ENCODE measurements at regions not wholly inside any gene's neighbourhood (a gene's known extent, or its start where the extent isn't known, plus 50 kb on each side); places are given as distances from the start of the nearest gene placed in this dataset.

DNA sequence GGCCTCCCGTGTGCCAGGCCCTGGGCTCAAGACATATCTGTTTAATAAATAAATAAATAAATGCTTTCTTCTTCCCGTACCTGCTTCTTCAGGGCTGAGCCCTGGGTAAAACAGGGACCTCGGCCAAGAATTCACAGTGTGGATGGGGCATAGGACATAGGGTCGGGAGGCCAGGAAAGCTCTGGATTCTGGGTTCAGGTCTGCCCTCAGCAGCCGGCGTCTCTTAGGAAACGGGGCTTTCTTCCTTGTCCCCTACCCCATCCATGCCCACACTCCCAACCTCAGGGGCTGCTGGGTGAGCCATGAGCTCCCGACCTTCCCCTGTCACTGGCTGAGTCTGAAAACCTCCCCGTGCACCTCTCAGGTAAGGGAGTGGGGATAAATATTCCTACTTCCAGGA lies 55.7 kb upstream of the ALX4 start:
- TF ChIP-seq, protein P1, sequence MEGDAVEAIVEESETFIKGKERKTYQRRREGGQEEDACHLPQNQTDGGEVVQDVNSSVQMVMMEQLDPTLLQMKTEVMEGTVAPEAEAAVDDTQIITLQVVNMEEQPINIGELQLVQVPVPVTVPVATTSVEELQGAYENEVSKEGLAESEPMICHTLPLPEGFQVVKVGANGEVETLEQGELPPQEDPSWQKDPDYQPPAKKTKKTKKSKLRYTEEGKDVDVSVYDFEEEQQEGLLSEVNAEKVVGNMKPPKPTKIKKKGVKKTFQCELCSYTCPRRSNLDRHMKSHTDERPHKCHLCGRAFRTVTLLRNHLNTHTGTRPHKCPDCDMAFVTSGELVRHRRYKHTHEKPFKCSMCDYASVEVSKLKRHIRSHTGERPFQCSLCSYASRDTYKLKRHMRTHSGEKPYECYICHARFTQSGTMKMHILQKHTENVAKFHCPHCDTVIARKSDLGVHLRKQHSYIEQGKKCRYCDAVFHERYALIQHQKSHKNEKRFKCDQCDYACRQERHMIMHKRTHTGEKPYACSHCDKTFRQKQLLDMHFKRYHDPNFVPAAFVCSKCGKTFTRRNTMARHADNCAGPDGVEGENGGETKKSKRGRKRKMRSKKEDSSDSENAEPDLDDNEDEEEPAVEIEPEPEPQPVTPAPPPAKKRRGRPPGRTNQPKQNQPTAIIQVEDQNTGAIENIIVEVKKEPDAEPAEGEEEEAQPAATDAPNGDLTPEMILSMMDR (CRISPR knock-in tag; IDR thresholded peaks at IDR 0.05), result no peak
- no peak for TF ChIP-seq ATF7-NPFF (CRISPR knock-in tag; IDR thresholded peaks at IDR 0.05; ENCODE audit: low read depth)
- no peak for TF ChIP-seq ZIK1 (CRISPR knock-in tag; IDR thresholded peaks at IDR 0.05; ENCODE audit: borderline replicate concordance, low read depth)
- TF ChIP-seq EZH2 (conservative IDR thresholded peaks at IDR 0.05; ENCODE audit: low read depth, low read length), result no peak
- TF ChIP-seq, protein P2, sequence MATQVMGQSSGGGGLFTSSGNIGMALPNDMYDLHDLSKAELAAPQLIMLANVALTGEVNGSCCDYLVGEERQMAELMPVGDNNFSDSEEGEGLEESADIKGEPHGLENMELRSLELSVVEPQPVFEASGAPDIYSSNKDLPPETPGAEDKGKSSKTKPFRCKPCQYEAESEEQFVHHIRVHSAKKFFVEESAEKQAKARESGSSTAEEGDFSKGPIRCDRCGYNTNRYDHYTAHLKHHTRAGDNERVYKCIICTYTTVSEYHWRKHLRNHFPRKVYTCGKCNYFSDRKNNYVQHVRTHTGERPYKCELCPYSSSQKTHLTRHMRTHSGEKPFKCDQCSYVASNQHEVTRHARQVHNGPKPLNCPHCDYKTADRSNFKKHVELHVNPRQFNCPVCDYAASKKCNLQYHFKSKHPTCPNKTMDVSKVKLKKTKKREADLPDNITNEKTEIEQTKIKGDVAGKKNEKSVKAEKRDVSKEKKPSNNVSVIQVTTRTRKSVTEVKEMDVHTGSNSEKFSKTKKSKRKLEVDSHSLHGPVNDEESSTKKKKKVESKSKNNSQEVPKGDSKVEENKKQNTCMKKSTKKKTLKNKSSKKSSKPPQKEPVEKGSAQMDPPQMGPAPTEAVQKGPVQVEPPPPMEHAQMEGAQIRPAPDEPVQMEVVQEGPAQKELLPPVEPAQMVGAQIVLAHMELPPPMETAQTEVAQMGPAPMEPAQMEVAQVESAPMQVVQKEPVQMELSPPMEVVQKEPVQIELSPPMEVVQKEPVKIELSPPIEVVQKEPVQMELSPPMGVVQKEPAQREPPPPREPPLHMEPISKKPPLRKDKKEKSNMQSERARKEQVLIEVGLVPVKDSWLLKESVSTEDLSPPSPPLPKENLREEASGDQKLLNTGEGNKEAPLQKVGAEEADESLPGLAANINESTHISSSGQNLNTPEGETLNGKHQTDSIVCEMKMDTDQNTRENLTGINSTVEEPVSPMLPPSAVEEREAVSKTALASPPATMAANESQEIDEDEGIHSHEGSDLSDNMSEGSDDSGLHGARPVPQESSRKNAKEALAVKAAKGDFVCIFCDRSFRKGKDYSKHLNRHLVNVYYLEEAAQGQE (IDR thresholded peaks at IDR 0.05; ENCODE audit: borderline replicate concordance in 1 of 2, low read depth in 1 of 2, low read length in 2 of 2), result no peak
- TF ChIP-seq, protein P3, sequence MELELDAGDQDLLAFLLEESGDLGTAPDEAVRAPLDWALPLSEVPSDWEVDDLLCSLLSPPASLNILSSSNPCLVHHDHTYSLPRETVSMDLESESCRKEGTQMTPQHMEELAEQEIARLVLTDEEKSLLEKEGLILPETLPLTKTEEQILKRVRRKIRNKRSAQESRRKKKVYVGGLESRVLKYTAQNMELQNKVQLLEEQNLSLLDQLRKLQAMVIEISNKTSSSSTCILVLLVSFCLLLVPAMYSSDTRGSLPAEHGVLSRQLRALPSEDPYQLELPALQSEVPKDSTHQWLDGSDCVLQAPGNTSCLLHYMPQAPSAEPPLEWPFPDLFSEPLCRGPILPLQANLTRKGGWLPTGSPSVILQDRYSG (CRISPR knock-in tag; IDR thresholded peaks at IDR 0.05), result no peak
